ENCODE measurements at regions not wholly inside any gene's neighbourhood (a gene's known extent, or its start where the extent isn't known, plus 50 kb on each side); places are given as distances from the start of the nearest gene placed in this dataset.

DNA sequence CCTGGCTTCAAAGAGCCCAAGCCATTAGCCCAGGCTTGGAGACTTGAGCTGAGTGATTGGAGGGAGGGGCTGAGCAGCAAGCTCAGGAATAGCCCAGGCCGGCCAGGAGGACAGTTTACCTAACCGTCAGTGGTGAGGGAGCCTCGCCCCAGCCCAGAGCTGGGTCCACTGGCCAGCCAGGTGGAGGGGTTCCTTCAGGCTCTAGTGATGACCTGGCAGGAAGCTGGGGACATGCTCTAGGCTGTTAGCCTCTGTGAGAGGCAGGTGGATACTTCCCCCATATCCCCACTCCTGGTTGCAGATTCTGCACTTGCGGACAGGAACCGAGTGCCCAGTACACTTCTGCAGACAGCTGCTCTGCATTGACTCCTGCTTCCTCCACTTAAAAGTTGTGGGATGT lies 61.2 kb upstream of the ANTXRL start:
- DNase-seq (ENCODE audit: extremely low read depth in 1 of 11, low read depth in 9 of 11, low spot score in 4 of 11): no peak

DNA sequence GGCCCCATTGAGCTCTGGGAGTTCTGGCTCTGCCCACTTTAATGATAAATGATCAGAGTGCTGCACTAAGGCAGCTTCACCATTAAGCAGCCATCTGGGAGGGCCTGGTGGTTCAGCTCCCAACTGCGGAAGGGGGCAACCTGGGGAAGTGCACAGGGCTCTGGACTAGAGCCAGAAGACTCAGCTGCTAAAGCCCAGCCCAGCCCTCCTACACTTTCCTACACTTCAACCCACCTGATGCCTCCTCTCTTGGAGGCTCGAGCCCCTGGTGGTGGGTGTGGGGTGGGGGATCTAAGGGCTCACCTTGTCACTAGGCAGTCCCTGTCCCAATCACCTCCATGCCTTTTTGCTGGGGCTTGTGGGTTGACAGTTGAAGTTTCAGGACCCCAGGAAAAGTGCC lies 60.6 kb upstream of the ANTXRL start:
- no peak for DNase-seq (ENCODE audit: extremely low read depth in 1 of 11, low read depth in 9 of 11, low spot score in 4 of 11)

- no peak for DNase-seq (ENCODE audit: extremely low read depth in 1 of 11, low read depth in 9 of 11, low spot score in 4 of 11)
These were observed 59.8 kb upstream of the ANTXRL start for GRCh38 chr10:46226900-46227558.

GRCh38 chr10:46227571-46227935 lies 59.2 kb upstream of the ANTXRL start:
- DNase-seq (ENCODE audit: extremely low read depth in 1 of 11, low read depth in 9 of 11, low spot score in 4 of 11): no peak

- no peak for DNase-seq (ENCODE audit: extremely low read depth in 1 of 11, low read depth in 9 of 11, low spot score in 4 of 11)
These were observed 58.7 kb upstream of the ANTXRL start for GRCh38 chr10:46227936-46228562.

- peak; percentile 25 to 72 (median 52) for DNase-seq (ENCODE audit: extremely low read depth in 1 of 11, low read depth in 9 of 11, low spot score in 4 of 11)
These were observed 58.2 kb upstream of the ANTXRL start for GRCh38 chr10:46228563-46229071.

GRCh38 chr10:46229144-46229563 lies 57.6 kb upstream of the ANTXRL start:
- no peak for DNase-seq (ENCODE audit: extremely low read depth in 1 of 11, low read depth in 9 of 11, low spot score in 4 of 11)

- no peak for DNase-seq (ENCODE audit: extremely low read depth in 1 of 11, low read depth in 9 of 11, low spot score in 4 of 11)
These were observed 56.2 kb upstream of the ANTXRL start for GRCh38 chr10:46230615-46231014.

DNA sequence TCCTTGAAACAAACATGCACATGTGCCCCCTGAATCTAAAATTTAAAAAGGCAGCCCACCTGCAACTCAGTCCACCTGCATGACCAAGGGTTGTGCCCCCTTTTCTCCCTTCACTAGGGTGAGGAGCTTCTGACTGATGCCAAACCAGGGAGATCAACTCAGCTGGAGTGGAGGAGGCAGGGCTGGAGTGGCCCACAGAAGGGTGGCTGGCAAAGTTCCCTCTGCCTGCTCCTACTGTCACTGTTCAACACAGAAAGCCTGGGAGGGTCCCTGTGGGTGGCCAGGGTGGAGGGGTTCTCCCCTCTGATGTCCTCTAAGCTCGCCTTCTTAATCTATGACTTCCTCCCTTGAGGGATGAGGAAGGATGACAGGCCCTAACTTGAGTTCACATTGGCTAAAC lies 55.7 kb upstream of the ANTXRL start:
- DNase-seq (ENCODE audit: extremely low read depth in 1 of 11, low read depth in 9 of 11, low spot score in 4 of 11): no peak

DNA sequence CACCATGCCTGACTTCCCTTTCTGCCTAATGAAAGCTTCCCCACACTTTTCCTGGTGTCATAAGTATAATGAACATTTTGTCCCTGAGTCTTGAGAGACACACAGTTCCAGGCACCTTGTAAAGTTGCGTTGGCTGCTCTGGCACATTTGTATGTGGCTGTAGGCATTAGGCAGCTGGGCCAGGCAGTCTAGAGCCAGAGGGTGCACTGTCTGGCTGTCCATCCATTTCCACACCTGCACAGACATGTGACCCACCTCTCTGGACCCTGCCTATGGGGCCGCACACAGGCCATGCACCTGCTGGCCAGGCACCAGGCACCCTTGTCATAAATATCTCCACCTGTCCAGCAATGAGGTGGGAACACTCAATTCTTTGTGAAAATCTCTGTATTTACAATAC lies 54.7 kb upstream of the ANTXRL start:
- DNase-seq (ENCODE audit: extremely low read depth in 1 of 11, low read depth in 9 of 11, low spot score in 4 of 11): no peak

- no peak for DNase-seq (ENCODE audit: extremely low read depth in 1 of 11, low read depth in 9 of 11, low spot score in 4 of 11)
These were observed 54.1 kb upstream of the ANTXRL start for GRCh38 chr10:46232666-46233065.

DNA sequence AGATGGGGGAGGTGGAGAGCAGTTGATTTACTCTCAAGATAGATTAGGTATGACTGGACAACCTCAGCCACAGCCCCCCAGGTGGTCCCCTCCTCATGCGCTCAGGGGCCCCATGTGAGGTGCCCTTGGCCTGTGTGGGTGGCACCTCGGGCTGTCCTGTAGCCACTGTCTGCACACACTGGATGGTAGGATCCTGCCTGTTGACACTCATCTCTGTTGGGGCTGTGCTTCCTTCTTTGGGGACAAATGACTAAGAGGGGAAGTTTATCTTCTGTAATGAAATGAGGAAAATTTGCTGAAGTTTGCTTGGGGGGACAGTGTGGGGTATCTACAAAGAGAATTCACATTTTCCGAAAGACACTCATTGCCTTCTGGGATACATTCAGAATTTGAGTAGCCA lies 53.6 kb upstream of the ANTXRL start:
- no peak for DNase-seq (ENCODE audit: extremely low read depth in 1 of 11, low read depth in 9 of 11, low spot score in 4 of 11)

GRCh38 chr10:46234026-46234425 lies 52.8 kb upstream of the ANTXRL start:
- DNase-seq (ENCODE audit: extremely low read depth in 1 of 11, low read depth in 9 of 11, low spot score in 4 of 11): no peak

GRCh38 chr10:46234431-46235060 lies 52.3 kb upstream of the ANTXRL start:
- no peak for DNase-seq (ENCODE audit: extremely low read depth in 1 of 11, low read depth in 9 of 11, low spot score in 4 of 11)

DNA sequence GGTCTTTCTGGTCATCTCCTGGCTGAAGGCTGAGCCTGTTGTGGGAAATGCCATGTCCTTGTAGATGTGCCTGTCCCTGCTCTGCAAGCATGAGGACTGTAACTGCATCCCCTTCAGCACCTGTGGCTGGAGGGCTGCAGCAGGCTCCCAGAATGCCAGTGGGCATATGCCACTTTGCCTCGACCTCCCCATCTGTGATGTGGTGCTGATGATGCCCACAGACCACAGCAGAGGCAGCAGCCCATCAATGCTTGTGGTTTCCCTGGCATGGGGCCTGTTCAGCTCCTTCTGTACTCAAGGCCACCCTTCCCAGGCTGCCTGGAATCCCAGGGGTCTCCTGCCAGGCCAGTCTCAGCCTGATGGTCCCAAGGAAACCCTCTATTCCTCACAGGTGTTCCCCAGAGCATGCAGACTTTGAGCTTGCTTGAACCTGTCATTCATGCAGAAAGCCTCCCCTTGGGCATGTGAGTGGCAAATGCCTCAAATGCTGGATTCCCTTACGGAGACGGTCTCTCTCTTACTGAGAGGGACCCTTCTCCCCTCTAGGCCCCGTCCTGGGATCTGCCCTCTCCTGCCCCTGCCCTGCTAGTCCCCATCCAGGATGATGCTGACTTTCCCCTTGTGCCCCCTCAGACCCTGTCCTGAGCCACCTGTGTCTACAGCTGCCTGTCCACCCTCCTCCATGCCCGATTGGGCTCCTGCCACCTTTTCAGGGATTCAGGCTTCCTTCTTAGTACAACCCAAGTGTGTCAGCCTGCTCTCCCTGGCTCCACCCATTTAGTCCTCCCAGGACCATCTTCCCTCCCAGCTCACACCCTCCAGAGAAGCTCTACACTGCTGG lies 50.9 kb upstream of the ANTXRL start:
- DNase-seq (ENCODE audit: extremely low read depth in 1 of 11, low read depth in 9 of 11, low spot score in 4 of 11): no peak

GRCh38 chr10:46236546-46236887 lies 50.3 kb upstream of the ANTXRL start:
- no peak for DNase-seq (ENCODE audit: extremely low read depth in 1 of 11, low read depth in 9 of 11, low spot score in 4 of 11)

- no peak for DNase-seq (ENCODE audit: extremely low read depth in 1 of 11, low read depth in 9 of 11, low spot score in 4 of 11)
These were observed 49.7 kb upstream of the ANTXRL start for GRCh38 chr10:46236941-46237681.
